ENCODE measurements at regions not wholly inside any gene's neighbourhood (a gene's known extent, or its start where the extent isn't known, plus 50 kb on each side); places are given as distances from the start of the nearest gene placed in this dataset.

DNA sequence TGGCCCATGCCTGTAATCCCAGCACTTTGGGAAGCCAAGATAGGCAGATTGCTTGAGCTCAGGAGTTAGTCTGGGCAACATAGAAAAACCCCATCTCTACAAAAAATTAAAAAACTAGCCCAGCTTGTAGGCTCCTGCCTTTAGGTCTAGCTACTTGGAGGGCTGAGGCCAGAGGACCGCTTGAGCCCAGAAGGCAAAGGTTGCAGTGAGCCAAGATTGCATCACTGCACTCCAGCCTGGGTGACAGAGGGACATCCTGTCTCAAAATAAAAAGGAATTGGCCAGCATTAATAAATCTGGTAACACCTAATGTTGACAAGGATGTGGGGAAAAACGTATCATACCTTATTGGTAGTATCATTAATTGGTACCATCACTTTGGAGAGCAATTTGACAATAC, 396.2 kb downstream of the PLPP3 start:
- Histone ChIP-seq H3K27me3 (no peaks in the 10 kb centered on the region), H3K9me3 (no peaks in the 10 kb centered on the region), H3K4me1 (peaks cover 0 to 13% (median 6%) of the 10 kb centered on the region in 3 donors), H3K36me3 (no peaks in the 10 kb centered on the region), H3K27ac (no peak overlapping the region), H3K4me3 (no peak overlapping the region)
- no peak for TF ChIP-seq POLR2A (IDR thresholded peaks at IDR 0.05)
- TF ChIP-seq, protein P1, sequence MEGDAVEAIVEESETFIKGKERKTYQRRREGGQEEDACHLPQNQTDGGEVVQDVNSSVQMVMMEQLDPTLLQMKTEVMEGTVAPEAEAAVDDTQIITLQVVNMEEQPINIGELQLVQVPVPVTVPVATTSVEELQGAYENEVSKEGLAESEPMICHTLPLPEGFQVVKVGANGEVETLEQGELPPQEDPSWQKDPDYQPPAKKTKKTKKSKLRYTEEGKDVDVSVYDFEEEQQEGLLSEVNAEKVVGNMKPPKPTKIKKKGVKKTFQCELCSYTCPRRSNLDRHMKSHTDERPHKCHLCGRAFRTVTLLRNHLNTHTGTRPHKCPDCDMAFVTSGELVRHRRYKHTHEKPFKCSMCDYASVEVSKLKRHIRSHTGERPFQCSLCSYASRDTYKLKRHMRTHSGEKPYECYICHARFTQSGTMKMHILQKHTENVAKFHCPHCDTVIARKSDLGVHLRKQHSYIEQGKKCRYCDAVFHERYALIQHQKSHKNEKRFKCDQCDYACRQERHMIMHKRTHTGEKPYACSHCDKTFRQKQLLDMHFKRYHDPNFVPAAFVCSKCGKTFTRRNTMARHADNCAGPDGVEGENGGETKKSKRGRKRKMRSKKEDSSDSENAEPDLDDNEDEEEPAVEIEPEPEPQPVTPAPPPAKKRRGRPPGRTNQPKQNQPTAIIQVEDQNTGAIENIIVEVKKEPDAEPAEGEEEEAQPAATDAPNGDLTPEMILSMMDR (IDR thresholded peaks at IDR 0.05), result no peak
- WGBS, 2 donors, result 75 to 80% methylated on average over 2 of the region's 2 CpGs
- DNase-seq, result no peak
- intact Hi-C loops (cut with DNase I), result no loop called here

DNA sequence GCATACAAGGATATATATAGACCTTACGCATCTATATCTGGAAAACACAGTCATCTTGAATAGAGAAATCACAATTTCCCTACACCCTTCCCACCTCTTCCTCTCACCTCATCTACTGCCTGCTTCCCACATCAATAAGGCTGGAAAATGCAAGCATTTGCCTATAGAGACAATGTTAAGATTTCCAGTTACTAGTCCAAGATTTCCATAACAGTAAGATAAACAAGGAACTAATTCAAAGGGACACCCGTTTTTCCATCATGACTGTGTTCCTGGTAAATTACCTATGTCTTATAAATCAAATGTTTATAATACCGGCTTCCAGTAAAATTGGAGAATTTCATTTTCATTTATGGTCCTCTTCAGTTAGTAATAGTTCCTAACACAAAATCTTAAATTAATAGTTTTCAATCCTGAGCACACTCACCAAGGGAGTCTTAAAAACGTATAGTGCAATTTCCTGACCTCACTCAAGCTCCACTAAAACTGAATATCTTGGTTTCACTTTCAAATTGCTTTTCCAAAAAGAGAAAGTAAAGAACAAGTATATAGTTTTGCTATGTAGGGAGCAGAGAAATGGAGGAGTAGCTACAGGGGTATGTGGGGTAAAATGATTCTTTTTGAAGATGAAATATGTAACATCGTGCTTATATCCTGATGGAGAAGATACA, 398.7 kb downstream of the PLPP3 start:
- intact Hi-C loops (cut with DNase I), result no loop called here
- H3K9me3 ChIP-seq, result no peaks in the 10 kb centered on the region
- TF ChIP-seq, protein P1 (IDR thresholded peaks at IDR 0.05), result no peak
- TF ChIP-seq POLR2A (IDR thresholded peaks at IDR 0.05), result no peak
- peak overlapping the region in 2 of 4 donors; percentile 4 to 44 for H3K4me3 ChIP-seq
- H3K4me1 ChIP-seq, result peaks cover 0 to 13% (median 6%) of the 10 kb centered on the region in 3 donors
- WGBS, 2 donors, result 34 to 40% methylated on average over 5 of the region's 5 CpGs
- peak overlapping the region in 1 of 4 donors; percentile 8 for H3K27ac ChIP-seq
- no peak for DNase-seq
- no peaks in the 10 kb centered on the region for H3K27me3 ChIP-seq
- no peaks in the 10 kb centered on the region for H3K36me3 ChIP-seq

DNA sequence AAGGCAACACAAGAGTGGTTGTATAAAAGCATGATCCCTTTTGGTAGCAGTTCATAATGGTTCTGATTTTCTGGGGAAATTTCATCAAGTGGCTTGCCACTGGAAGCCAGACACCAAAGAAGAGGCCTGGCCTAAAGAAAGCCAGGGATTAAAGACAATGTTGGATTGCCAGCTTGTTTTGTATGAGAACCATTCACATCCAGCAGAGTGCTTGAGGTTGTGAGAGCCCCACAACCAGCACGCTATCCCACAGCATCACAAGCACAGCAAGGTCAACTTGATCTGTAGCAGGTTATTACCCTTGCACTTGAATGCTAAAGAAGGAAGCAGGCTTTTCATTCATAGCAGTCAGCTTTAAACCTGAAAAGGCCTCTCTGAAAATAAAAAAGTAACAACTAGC, 399.8 kb downstream of the PLPP3 start:
- H3K36me3 ChIP-seq, result no peaks in the 10 kb centered on the region
- intact Hi-C loops (cut with DNase I), result no loop called here
- no peaks in the 10 kb centered on the region for H3K27me3 ChIP-seq
- WGBS, 2 donors, result 88 to 100% methylated on average over 1 of the region's 1 CpG
- H3K27ac ChIP-seq, result no peak overlapping the region
- peaks cover 0 to 18% (median 6%) of the 10 kb centered on the region in 3 donors for H3K4me1 ChIP-seq
- no peak overlapping the region for H3K4me3 ChIP-seq
- H3K9me3 ChIP-seq, result no peaks in the 10 kb centered on the region
- TF ChIP-seq POLR2A (IDR thresholded peaks at IDR 0.05), result no peak
- TF ChIP-seq, protein P1 (IDR thresholded peaks at IDR 0.05), result no peak
- no peak for DNase-seq

DNA sequence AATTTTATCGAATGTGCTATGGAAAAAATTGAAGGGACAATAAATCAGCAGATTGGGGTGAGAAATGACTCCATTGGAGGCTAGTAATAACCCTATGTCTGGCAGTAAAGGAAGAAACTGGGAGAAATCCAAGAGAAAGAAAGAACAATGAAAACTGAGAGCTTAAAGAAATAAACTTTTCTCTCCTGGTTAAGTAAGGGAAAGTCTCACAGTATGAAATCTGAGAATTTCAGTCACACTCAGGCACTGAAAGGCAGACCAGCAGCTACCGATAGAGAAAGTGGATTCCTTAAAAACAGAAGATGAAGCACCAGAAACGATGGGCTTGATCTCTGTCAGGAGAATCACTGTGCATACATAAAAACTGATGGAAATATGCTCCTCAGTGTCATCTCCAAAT, 404.2 kb downstream of the PLPP3 start:
- Histone ChIP-seq H3K36me3 (no peaks in the 10 kb centered on the region), H3K4me1 (peaks cover 0 to 22% (median 2%) of the 10 kb centered on the region in 3 donors), H3K9me3 (no peaks in the 10 kb centered on the region), H3K27ac (no peak overlapping the region), H3K4me3 (no peak overlapping the region), H3K27me3 (no peaks in the 10 kb centered on the region)
- intact Hi-C loops (cut with DNase I), result no loop called here
- WGBS, 2 donors, result 58 to 76% methylated on average over 3 of the region's 3 CpGs
- TF ChIP-seq, protein P1 (IDR thresholded peaks at IDR 0.05), result no peak
- no peak for TF ChIP-seq POLR2A (IDR thresholded peaks at IDR 0.05)
- DNase-seq, result no peak

DNA sequence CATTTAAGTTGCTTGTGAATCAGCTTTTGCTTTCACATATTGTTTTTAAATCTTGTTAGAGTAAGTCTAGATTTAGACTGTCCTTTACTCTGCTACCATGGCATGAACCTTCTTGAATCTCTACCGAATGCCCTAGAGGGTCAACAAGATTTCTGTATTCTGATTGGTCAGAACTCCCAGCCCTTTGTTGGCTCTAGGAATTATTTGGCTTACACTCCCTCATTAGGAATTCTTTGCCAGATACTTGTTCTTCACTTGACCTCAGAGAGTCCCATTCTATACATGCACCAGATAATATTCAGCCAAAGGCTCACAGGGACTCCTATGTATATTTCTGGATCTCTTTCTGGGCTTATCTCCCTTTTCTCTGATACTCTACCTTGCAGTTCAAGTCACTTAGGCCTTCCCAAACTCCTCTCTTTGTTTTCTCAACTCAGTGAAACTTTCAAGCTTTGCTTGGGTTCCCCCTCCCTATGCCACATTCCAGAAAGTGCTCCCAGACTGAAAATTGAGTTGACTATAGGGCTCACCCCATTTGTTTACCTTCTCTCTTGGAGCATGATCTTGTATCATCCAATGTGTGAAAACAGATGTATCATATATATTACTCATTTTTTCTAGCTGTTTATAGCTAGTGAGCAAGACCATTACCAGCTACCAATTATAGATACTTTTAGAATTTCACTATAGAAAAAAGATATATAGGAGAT, 405.0 kb downstream of the PLPP3 start:
- no peaks in the 10 kb centered on the region for H3K36me3 ChIP-seq
- peaks cover 0 to 22% (median 0%) of the 10 kb centered on the region in 3 donors for H3K4me1 ChIP-seq
- 25 to 43% methylated on average over 1 of the region's 1 CpG for WGBS, 2 donors
- no peak overlapping the region for H3K27ac ChIP-seq
- TF ChIP-seq, protein P1 (IDR thresholded peaks at IDR 0.05), result no peak
- TF ChIP-seq POLR2A (IDR thresholded peaks at IDR 0.05), result no peak
- DNase-seq, result no peak
- intact Hi-C loops (cut with DNase I), result no loop called here
- H3K27me3 ChIP-seq, result no peaks in the 10 kb centered on the region
- no peak overlapping the region for H3K4me3 ChIP-seq
- no peaks in the 10 kb centered on the region for H3K9me3 ChIP-seq
